HEK293T (cell line): ENCODE measurements at regions not wholly inside any gene's neighbourhood (a gene's known extent, or its start where the extent isn't known, plus 50 kb on each side); places are given as distances from the start of the nearest gene placed in this dataset.

ENCODE experiments used
- FOXK2 ChIP-seq: fragments of 450-650 bp; IDR thresholded peaks from 2 replicates; pipeline ENCODE4 v1.6.1; 2016; ENCODE audit warnings: mild to moderate bottlenecking
- SP1 ChIP-seq: fragments of 450-650 bp; IDR thresholded peaks from 2 replicates; pipeline ENCODE4 v1.6.1; 2017
- TARDBP ChIP-seq: fragments of 450-650 bp; IDR thresholded peaks from 2 replicates; pipeline ENCODE4 v1.6.1; 2016

DNA sequence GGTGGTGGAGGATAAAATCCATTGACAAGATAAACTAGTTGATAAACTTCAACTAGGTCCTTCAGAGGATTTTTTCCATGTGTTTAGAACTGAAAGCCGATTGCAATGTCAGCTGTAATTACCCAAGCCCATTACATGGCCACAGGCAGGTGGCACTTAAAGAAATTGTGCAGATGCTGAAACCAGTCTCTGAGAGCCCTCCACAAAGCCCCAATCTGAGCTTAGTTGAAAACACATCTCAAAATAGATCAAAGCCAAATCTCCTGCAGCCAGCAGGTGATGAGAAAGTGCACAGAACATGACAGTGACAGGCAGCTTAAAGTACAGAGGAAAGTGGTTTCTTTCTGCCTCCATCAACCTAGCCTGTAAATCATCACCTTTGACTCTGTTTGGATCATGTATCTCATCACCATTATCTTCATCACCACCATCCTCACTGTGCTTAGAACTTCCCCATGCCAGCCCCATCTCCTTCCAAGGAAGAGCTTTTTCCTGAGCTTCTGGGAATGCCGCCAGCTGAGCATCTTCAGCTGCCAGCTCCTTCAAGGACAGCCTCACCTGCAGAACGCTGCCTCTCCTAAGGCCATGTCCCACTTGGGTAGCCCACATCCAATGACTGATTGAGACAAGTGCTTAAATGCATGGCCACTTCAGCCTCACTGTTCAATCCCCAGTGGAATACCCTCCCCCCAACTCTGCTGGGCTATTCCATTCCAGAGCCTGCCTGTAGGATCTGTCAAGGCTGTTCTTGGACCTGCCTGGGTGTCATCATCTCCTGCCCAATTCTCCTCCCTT lies 219.5 kb upstream of the TMEM132C start:
- no peak for TF ChIP-seq TARDBP
- no peak for TF ChIP-seq SP1
- TF ChIP-seq FOXK2, result no peak
